Mesenchymal stem cell (in vitro differentiated cells and primary cell): ENCODE measurements at regions not wholly inside any gene's neighbourhood (a gene's known extent, or its start where the extent isn't known, plus 50 kb on each side); places are given as distances from the start of the nearest gene placed in this dataset.

Experiments used
- DNase-seq: peaks from one replicate; pipeline ENCODE4 v3.0.0-alpha.2; 2013
- H2AFZ ChIP-seq: one replicate; pipeline ENCODE4 v1.6.1; 2013; ENCODE audit warnings: low read depth, mild to moderate bottlenecking, control low read depth, inconsistent platforms, low read length, moderate library complexity
- H2AK5ac ChIP-seq: 2 replicates; pipeline ENCODE4 v1.6.1; 2013; ENCODE audit warnings: low read length, moderate library complexity, mild to moderate bottlenecking, inconsistent platforms; ENCODE audit not compliant: severe bottlenecking
- H2BK120ac ChIP-seq: one replicate; pipeline ENCODE4 v1.6.1; 2013; ENCODE audit warnings: low read depth, mild to moderate bottlenecking, inconsistent platforms, low read length, moderate library complexity
- H2BK12ac ChIP-seq, 2 experiments: one replicate each; pipeline ENCODE4 v1.6.1; 2013; ENCODE audit warnings: inconsistent platforms in 2 of 2, low read length in 2 of 2, mild to moderate bottlenecking in 2 of 2, moderate library complexity in 2 of 2, control low read depth in 1 of 2
- H2BK15ac ChIP-seq: one replicate; pipeline ENCODE4 v1.6.1; 2013; ENCODE audit warnings: mild to moderate bottlenecking, low read depth, inconsistent platforms; ENCODE audit not compliant: poor library complexity, severe bottlenecking
- H2BK5ac ChIP-seq: 2 replicates; pipeline ENCODE4 v1.6.1; 2013; ENCODE audit warnings: low read depth, mild to moderate bottlenecking, low read length, control low read depth, inconsistent platforms; ENCODE audit not compliant: poor library complexity, severe bottlenecking
- H3K14ac ChIP-seq, 2 experiments: one replicate each; pipeline ENCODE4 v1.6.1; 2013; ENCODE audit warnings: inconsistent platforms in 2 of 2, low read length in 2 of 2, control low read depth in 1 of 2, mild to moderate bottlenecking in 1 of 2, moderate library complexity in 1 of 2
- H3K18ac ChIP-seq, 2 experiments: one replicate each; pipeline ENCODE4 v1.6.1; 2013; ENCODE audit warnings: inconsistent platforms in 2 of 2, low read length in 2 of 2, control low read depth in 1 of 2, low read depth in 1 of 2, mild to moderate bottlenecking in 1 of 2
- H3K23ac ChIP-seq, 2 experiments: one replicate each; pipeline ENCODE4 v1.6.1; 2013; ENCODE audit warnings: inconsistent platforms in 2 of 2, low read length in 2 of 2, mild to moderate bottlenecking in 2 of 2, moderate library complexity in 2 of 2, control low read depth in 1 of 2
- H3K27ac ChIP-seq: 2 replicates; pipeline ENCODE4 v1.5.1; 2013; ENCODE audit warnings: mild to moderate bottlenecking, moderate library complexity, low read length, control low read depth, inconsistent platforms; ENCODE audit not compliant: poor library complexity, severe bottlenecking
- H3K27me3 ChIP-seq, 2 experiments: 2 replicates each; pipeline versions ENCODE4 v1.6.1 to v1.7.0; 2013; ENCODE audit warnings: low read length in 2 of 2, mild to moderate bottlenecking in 2 of 2, moderate library complexity in 2 of 2, control low read depth in 1 of 2, inconsistent platforms in 1 of 2; ENCODE audit not compliant: control insufficient read depth in 1 of 2, insufficient read depth in 1 of 2
- H3K36me3 ChIP-seq, 2 experiments: 2 replicates each; pipeline versions ENCODE4 v1.6.1 to v1.7.0; 2013; ENCODE audit warnings: low read length in 2 of 2, control low read depth in 1 of 2, inconsistent platforms in 1 of 2, low read depth in 1 of 2, mild to moderate bottlenecking in 1 of 2; ENCODE audit not compliant: insufficient read depth in 2 of 2, control insufficient read depth in 1 of 2
- H3K4ac ChIP-seq, 2 experiments: one replicate each; pipeline ENCODE4 v1.6.1; 2013; ENCODE audit warnings: inconsistent platforms in 2 of 2, low read length in 2 of 2, mild to moderate bottlenecking in 2 of 2, moderate library complexity in 2 of 2, control low read depth in 1 of 2, low read depth in 1 of 2
- H3K4me1 ChIP-seq: 2 replicates; pipeline ENCODE4 v1.6.1; 2013; ENCODE audit warnings: low read depth, low read length, control low read depth; ENCODE audit not compliant: control insufficient read depth, insufficient read depth
- H3K4me2 ChIP-seq: 2 replicates; pipeline ENCODE4 v1.6.1; 2013; ENCODE audit warnings: low read length, mild to moderate bottlenecking, inconsistent platforms; ENCODE audit not compliant: poor library complexity, severe bottlenecking
- H3K4me3 ChIP-seq, 2 experiments: 2 replicates each; pipeline versions ENCODE4 v1.5.1 to v1.7.0; 2013; ENCODE audit warnings: low read length in 2 of 2, mild to moderate bottlenecking in 2 of 2, control low read depth in 1 of 2, low read depth in 1 of 2; ENCODE audit not compliant: insufficient read depth in 1 of 2
- H3K79me1 ChIP-seq: replicated peaks from 2 replicates; pipeline ENCODE4 v1.6.1; 2013; ENCODE audit warnings: mild to moderate bottlenecking, control low read depth, low read length, inconsistent platforms; ENCODE audit not compliant: poor library complexity, severe bottlenecking
- H3K9ac ChIP-seq: 2 replicates; pipeline ENCODE4 v1.7.0; 2013; ENCODE audit warnings: mild to moderate bottlenecking, low read length, moderate library complexity
- H3K9me3 ChIP-seq: 2 replicates; pipeline ENCODE4 v1.7.0; 2013; ENCODE audit warnings: mild to moderate bottlenecking, low read length; ENCODE audit not compliant: control insufficient read depth
- H4K8ac ChIP-seq: one replicate; pipeline ENCODE4 v1.6.1; 2013; ENCODE audit warnings: inconsistent platforms, mild to moderate bottlenecking, low read length, moderate library complexity
- H4K91ac ChIP-seq: one replicate; pipeline ENCODE4 v1.6.1; 2013; ENCODE audit warnings: mild to moderate bottlenecking, low read length, inconsistent platforms
- WGBS: methylation state at CpG from one replicate; pipeline ENCODE4 v1.1.7; 2013; ENCODE audit warnings: mixed read lengths; 5-methylcytosine and 5-hydroxymethylcytosine counted together

DNA sequence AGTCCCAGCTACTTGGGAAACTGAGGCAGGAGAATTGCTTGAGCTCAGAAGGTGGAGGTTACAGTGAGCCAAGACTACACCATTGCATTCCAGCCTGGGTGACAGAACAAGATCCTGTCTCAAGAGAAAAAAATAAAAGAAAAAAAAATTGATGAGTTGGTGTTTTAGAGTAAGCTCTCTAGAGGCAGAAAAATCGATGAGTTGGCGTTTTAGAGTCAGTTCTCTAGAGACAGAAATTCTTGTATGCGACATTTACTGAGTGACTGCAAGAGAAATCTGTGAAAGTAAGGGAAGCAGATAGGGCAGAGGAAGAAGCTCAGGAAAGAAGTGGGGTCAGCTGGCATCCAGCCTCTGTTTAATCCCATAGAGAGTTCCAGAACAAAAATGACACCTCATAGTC lies 298.7 kb upstream of the ARRDC4 start:
- Histone ChIP-seq H3K23ac (no peak overlapping the region), H3K4ac (no peak overlapping the region), H2AFZ (no peak overlapping the region), H3K9ac (no peak overlapping the region), H2AK5ac (no peak overlapping the region), H3K4me3 (no peak overlapping the region), H2BK5ac (no peak overlapping the region), H3K18ac (no peak overlapping the region), H2BK15ac (no peak overlapping the region), H3K27ac (no peak overlapping the region), H3K4me2 (no peak overlapping the region), H4K91ac (no peak overlapping the region), H2BK12ac (no peak overlapping the region), H2BK120ac (no peak overlapping the region), H3K79me1 (no peaks in the 10 kb centered on the region), H3K14ac (no peak overlapping the region), H4K8ac (no peak overlapping the region), H3K4me1 (no peaks in the 10 kb centered on the region), H3K27me3 (no peaks in the 10 kb centered on the region), H3K9me3 (peaks cover 16% of the 10 kb centered on the region), H3K36me3 (no peaks in the 10 kb centered on the region)
- DNase-seq: no peak
- 69% methylated on average over 3 of the region's 3 CpGs for WGBS

DNA sequence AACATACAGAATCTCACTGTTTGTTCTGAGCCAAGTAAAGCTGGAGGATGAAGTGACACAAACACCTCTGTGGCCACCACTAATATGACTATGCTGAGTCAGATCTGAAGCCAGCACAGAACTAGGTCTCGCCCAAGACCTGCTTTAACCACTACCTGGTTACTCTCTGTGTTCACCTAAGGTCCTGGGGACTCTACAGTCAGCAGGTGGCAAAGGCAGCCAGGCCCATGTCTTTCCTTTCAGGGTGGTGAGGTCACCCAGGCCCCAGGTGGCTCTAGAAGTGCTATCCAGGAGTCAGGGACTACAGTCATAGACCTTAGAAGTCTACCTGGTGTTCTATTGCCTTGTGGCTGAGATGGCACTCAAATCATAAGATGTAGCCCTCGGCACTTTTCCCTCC lies 287.9 kb upstream of the ARRDC4 start:
- H3K23ac ChIP-seq: no peak overlapping the region
- no peak overlapping the region for H2AK5ac ChIP-seq
- H3K4me2 ChIP-seq: no peak overlapping the region
- no peak overlapping the region for H2BK12ac ChIP-seq
- no peak overlapping the region for H3K14ac ChIP-seq
- no peaks in the 10 kb centered on the region for H3K27me3 ChIP-seq
- H2BK5ac ChIP-seq: no peak overlapping the region
- no peak overlapping the region for H2AFZ ChIP-seq
- no peak overlapping the region for H3K4me3 ChIP-seq
- no peaks in the 10 kb centered on the region for H3K4me1 ChIP-seq
- H3K79me1 ChIP-seq: no peaks in the 10 kb centered on the region
- H3K9ac ChIP-seq: no peak overlapping the region
- no peak overlapping the region for H2BK15ac ChIP-seq
- no peak overlapping the region for H3K27ac ChIP-seq
- no peak overlapping the region for H4K91ac ChIP-seq
- peaks cover 12% of the 10 kb centered on the region for H3K9me3 ChIP-seq
- H4K8ac ChIP-seq: no peak overlapping the region
- no peak overlapping the region for H3K4ac ChIP-seq
- DNase-seq: no peak
- 59% methylated on average over 2 of the region's 2 CpGs for WGBS
- H2BK120ac ChIP-seq: no peak overlapping the region
- H3K18ac ChIP-seq: no peak overlapping the region
- H3K36me3 ChIP-seq: no peaks in the 10 kb centered on the region

DNA sequence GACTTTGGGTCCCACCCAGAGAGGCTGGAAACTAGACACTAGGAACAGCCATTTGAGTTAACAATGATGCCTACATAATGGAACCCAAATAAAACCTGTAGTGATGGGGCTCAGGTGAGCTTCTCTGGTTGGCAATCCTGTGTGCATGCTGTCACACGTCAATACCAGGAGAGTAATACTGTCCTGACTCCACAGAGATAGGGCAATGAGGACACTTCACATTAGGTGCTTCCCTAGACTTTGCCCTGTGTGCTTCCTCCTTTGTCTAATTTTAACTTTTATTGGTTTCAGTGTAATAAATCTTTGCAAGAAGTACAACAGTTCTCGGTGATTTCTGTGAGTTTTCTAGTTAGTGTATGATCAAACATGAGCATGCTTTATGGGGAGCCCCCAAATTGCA lies 281.8 kb upstream of the ARRDC4 start:
- H4K8ac ChIP-seq: no peak overlapping the region
- H3K4ac ChIP-seq: no peak overlapping the region
- no peak overlapping the region for H2BK15ac ChIP-seq
- H3K4me3 ChIP-seq: no peak overlapping the region
- 49% methylated on average over 2 of the region's 2 CpGs for WGBS
- H3K9me3 ChIP-seq: peaks cover 19% of the 10 kb centered on the region
- H3K27ac ChIP-seq: no peak overlapping the region
- H3K9ac ChIP-seq: no peak overlapping the region
- DNase-seq: no peak
- H2AFZ ChIP-seq: no peak overlapping the region
- no peaks in the 10 kb centered on the region for H3K36me3 ChIP-seq
- no peak overlapping the region for H2BK12ac ChIP-seq
- no peak overlapping the region for H3K18ac ChIP-seq
- H3K4me1 ChIP-seq: no peaks in the 10 kb centered on the region
- no peak overlapping the region for H2BK5ac ChIP-seq
- no peak overlapping the region for H3K14ac ChIP-seq
- H4K91ac ChIP-seq: no peak overlapping the region
- no peaks in the 10 kb centered on the region for H3K27me3 ChIP-seq
- H3K79me1 ChIP-seq: no peaks in the 10 kb centered on the region
- H3K4me2 ChIP-seq: no peak overlapping the region
- H3K23ac ChIP-seq: no peak overlapping the region
- no peak overlapping the region for H2BK120ac ChIP-seq
- H2AK5ac ChIP-seq: no peak overlapping the region

DNA sequence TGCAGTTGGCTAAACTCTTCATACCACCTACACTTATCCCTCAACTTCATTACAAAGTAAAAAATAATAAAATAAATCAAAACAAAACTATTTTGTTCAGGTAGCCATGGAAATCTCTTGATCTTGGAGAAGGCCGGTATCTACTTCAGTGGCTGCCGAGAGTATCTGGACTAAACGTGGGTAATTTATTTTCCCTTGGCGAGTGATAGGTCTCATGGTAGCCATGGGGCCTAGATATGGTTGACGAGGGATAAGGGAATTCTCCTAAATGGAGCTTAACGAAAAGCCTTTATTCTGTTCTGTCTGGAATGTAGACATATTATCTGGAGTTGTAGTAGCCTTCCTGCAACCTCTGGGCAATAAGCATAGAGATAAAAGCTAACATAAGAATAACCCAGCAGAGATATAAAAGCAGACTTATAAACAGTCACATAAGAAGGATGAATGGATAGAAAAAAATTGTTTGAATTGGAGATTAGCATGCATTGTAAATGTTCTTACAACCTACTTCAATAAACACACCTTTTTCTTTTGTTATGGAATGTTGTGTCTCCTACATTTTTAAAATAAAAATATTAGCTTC lies 281.3 kb upstream of the ARRDC4 start:
- no peaks in the 10 kb centered on the region for H3K36me3 ChIP-seq
- no peaks in the 10 kb centered on the region for H3K27me3 ChIP-seq
- H3K4me1 ChIP-seq: no peaks in the 10 kb centered on the region
- H2BK12ac ChIP-seq: no peak overlapping the region
- H4K8ac ChIP-seq: no peak overlapping the region
- H3K23ac ChIP-seq: no peak overlapping the region
- no peak overlapping the region for H3K27ac ChIP-seq
- no peak overlapping the region for H2AK5ac ChIP-seq
- no peak overlapping the region for H3K4ac ChIP-seq
- H3K9ac ChIP-seq: no peak overlapping the region
- H3K9me3 ChIP-seq: peaks cover 19% of the 10 kb centered on the region
- WGBS: 58% methylated on average over 4 of the region's 6 CpGs
- no peak overlapping the region for H2BK120ac ChIP-seq
- H3K4me2 ChIP-seq: no peak overlapping the region
- H3K18ac ChIP-seq: no peak overlapping the region
- H4K91ac ChIP-seq: no peak overlapping the region
- no peak overlapping the region for H3K4me3 ChIP-seq
- H2BK15ac ChIP-seq: no peak overlapping the region
- no peak overlapping the region for H2BK5ac ChIP-seq
- no peaks in the 10 kb centered on the region for H3K79me1 ChIP-seq
- no peak overlapping the region for H3K14ac ChIP-seq
- no peak for DNase-seq
- no peak overlapping the region for H2AFZ ChIP-seq
